ENCODE measurements at regions not wholly inside any gene's neighbourhood (a gene's known extent, or its start where the extent isn't known, plus 50 kb on each side); places are given as distances from the start of the nearest gene placed in this dataset.
"Not testable (repeated sequence)": the region's sequence is repeated elsewhere in the genome, so short reads cannot be mapped to it uniquely, and the experiment has no call there.

DNA sequence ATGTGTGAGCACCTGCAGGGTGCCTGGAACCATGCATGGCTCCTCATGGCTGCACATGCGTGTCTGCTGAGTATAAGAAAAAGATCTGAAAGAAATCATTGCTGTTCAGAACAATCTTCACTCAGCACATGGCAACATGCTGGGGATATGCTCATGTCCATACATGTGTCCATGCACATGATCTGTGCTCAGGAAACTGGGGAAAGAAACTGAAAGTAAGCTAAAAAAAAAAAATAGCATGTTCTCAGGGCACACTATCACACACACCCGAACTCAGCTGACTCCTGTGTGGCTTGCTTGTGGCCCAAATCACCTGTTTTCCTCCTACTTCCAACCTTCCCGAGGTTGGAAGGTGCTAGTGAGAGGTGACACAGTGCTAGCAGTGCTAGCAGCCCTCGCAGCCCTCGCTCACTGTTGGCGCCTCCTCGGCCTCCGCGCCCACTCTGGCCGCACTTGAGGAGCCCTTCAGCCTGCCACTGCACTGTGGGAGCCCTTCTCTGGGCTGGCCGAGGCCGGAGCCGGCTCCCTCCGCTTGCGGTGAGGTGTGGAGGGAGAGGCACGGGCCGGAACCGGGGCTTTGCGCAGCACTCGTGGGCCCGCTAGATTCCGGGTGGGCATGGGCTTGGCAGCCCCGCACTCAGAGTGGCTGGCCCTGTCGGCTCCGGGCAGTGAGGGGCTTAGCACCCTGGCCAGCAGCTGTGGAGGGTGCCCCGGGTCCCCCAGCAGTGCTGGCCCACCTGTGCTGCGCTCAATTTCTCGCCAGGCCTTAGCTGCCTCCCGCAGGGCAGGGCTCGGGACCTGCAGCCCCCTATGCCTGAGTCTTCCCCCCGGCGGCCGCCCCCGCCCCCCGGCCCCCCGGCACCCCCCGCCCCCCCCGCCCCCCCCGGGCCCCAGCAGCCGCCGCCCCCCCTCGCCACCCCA is 76.0 kb downstream of the GADD45G start:
- no peak overlapping the region for H3K27ac ChIP-seq
- TF ChIP-seq, protein P1, sequence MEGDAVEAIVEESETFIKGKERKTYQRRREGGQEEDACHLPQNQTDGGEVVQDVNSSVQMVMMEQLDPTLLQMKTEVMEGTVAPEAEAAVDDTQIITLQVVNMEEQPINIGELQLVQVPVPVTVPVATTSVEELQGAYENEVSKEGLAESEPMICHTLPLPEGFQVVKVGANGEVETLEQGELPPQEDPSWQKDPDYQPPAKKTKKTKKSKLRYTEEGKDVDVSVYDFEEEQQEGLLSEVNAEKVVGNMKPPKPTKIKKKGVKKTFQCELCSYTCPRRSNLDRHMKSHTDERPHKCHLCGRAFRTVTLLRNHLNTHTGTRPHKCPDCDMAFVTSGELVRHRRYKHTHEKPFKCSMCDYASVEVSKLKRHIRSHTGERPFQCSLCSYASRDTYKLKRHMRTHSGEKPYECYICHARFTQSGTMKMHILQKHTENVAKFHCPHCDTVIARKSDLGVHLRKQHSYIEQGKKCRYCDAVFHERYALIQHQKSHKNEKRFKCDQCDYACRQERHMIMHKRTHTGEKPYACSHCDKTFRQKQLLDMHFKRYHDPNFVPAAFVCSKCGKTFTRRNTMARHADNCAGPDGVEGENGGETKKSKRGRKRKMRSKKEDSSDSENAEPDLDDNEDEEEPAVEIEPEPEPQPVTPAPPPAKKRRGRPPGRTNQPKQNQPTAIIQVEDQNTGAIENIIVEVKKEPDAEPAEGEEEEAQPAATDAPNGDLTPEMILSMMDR (IDR thresholded peaks at IDR 0.05), result no peak
- H3K27me3 ChIP-seq, result no peaks in the 10 kb centered on the region
- intact Hi-C loops (cut with DNase I), result no loop called here
- WGBS, 4 donors, result 91 to 96% (median 93%) methylated on average over 15 to 36 of the region's 42 CpGs
- H3K4me1 ChIP-seq (replicated peaks in 1 of 2), result peaks cover 28 to 30% of the 10 kb centered on the region in 2 donors
- H3K36me3 ChIP-seq (replicated peaks in 1 of 2), result no peaks in the 10 kb centered on the region
- H3K4me3 ChIP-seq, result no peak overlapping the region
- DNase-seq, result no peak
- H3K9me3 ChIP-seq (replicated peaks in 1 of 3), result no peaks in the 10 kb centered on the region

DNA sequence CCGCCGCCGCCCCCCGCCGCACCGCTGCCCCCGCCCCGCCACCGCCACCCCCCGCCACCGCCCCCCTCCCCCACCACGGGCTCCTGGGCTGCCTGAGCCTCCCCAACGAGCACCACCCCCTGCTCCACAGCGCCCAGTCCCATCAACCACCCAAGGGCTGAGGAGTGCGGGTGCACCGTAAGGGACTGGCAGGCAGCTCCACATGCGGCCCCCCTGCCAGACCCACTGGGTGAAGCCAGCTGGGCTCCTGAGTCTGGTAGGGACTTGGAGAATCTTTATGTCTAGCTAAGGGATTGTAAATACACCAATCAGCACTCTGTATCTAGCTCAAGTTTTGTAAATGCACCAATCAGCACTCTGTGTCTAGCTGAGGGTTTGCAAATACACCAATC is 76.7 kb downstream of the GADD45G start:
- H3K27me3 ChIP-seq; H3K27ac ChIP-seq; H3K4me3 ChIP-seq; DNase-seq; H3K36me3 ChIP-seq (replicated peaks in 1 of 2); H3K9me3 ChIP-seq (replicated peaks in 1 of 3); intact Hi-C loops (cut with DNase I): not testable (repeated sequence)
- H3K4me1 ChIP-seq (replicated peaks in 1 of 2), result peaks cover 28 to 30% of the 10 kb centered on the region in 2 donors
- WGBS, 4 donors, result 94 to 99% (median 96%) methylated on average over 3 to 6 of the region's 17 CpGs; no CpG with 5 or more reads in 1 of the 4 donors

DNA sequence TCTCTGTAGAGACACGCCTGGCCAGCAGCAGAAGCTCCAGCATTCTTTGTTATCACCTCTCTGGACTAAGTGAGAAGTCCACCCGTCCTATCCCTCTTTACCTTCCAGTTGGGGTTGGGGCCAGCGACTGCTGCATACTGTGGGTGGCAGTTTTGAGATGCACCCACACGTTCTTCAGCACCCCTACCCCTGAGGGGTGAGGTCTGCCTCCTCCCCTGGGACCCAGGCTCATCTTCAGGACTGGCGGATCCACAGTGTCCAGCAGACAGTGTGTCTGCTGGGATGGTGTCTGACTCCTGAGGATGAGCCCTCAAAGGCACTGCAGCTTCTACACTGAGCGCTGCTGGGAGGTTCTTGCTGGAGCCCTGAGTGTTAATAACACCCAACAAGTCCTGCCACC is 78.8 kb downstream of the GADD45G start:
- no peaks in the 10 kb centered on the region for H3K27me3 ChIP-seq
- DNase-seq, result no peak
- TF ChIP-seq, protein P1 (IDR thresholded peaks at IDR 0.05), result no peak
- no peak for TF ChIP-seq POLR2A (IDR thresholded peaks at IDR 0.05)
- H3K4me1 ChIP-seq (replicated peaks in 1 of 2), result peaks cover 30 to 31% of the 10 kb centered on the region in 2 donors
- peak overlapping the region in 4 of 5 donors; percentile 68 to 86 (median 76) for H3K27ac ChIP-seq
- no peaks in the 10 kb centered on the region for H3K36me3 ChIP-seq (replicated peaks in 1 of 2)
- WGBS, 4 donors, result 90 to 96% (median 93%) methylated on average over 4 to 6 of the region's 6 CpGs
- H3K9me3 ChIP-seq (replicated peaks in 1 of 3), result no peaks in the 10 kb centered on the region
- H3K4me3 ChIP-seq, result no peak overlapping the region
- intact Hi-C loops (cut with DNase I), result no loop called here

DNA sequence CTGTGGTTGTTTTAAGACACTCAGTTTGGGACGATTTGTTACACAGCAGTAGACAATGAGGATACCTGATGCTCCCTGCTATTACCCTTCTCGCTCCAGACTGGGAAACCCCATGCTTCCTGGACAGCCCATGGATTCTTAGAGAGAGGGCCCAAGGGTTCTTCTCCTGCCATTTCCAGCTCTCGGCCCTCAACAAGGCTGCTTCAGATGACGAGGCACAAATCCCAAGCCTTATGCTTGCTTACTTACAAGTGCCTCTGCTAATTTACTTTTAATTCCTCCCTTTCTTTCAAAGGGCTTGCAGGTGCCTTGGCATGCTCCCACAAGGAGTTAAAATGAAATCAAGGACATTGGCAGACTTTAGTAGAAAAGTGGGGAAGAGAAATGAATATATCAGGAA is 79.4 kb downstream of the GADD45G start:
- peaks cover 30 to 31% of the 10 kb centered on the region in 2 donors for H3K4me1 ChIP-seq (replicated peaks in 1 of 2)
- no peak for TF ChIP-seq POLR2A (IDR thresholded peaks at IDR 0.05)
- TF ChIP-seq, protein P1 (IDR thresholded peaks at IDR 0.05), result no peak
- WGBS, 4 donors, result 43 to 63% (median 55%) methylated on average over 4 of the region's 4 CpGs
- no peaks in the 10 kb centered on the region for H3K36me3 ChIP-seq (replicated peaks in 1 of 2)
- peak in 1 of 7 donors; percentile 23 for DNase-seq
- H3K27me3 ChIP-seq, result no peaks in the 10 kb centered on the region
- intact Hi-C loops (cut with DNase I), result no loop called here
- H3K9me3 ChIP-seq (replicated peaks in 1 of 3), result no peaks in the 10 kb centered on the region
- H3K4me3 ChIP-seq, result no peak overlapping the region
- peak overlapping the region; percentile 68 to 86 (median 74) for H3K27ac ChIP-seq
